ENCODE measurements at regions not wholly inside any gene's neighbourhood (a gene's known extent, or its start where the extent isn't known, plus 50 kb on each side); places are given as distances from the start of the nearest gene placed in this dataset.

DNA sequence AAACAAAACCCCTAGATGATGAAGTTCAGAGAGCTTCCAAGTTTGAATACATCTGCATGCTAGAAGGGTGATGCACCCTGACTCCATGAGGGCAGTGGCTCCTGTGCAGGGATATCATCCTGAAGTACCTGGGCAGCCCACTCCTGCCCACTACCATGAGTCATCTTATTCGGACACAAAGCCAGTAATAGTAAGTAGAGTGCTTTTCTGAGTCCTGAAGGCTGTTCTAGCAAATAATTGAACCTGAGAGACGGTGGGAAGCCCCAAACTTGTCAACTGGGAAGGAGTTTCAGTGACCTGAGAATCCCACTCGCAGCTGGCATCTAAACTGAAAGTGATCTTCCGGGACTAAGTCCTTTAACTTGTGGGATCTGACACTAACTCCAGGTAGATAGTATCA, 152.9 kb upstream of the COL21A1 start:
- H3K27me3 ChIP-seq (ENCODE audit: insufficient read depth): no peaks in the 10 kb centered on the region
- H3K36me3 ChIP-seq (ENCODE audit: insufficient read depth): no peaks in the 10 kb centered on the region
- no peak overlapping the region for H3K4me3 ChIP-seq
- H3K27ac Mint-ChIP-seq: no peak overlapping the region
- H4K20me1 ChIP-seq (replicated peaks; ENCODE audit: insufficient read depth): no peaks in the 10 kb centered on the region
- no peaks in the 10 kb centered on the region for H3K9me2 ChIP-seq (ENCODE audit: insufficient read depth)
- no peak for TF ChIP-seq EZH2 (IDR thresholded peaks at IDR 0.05; ENCODE audit: low read depth, unreplicated experiment)
- ATAC-seq (no peak), DNase-seq (ENCODE audit: low spot score) (no peak)
- no peak overlapping the region for H3K4me3 Mint-ChIP-seq
- H3K27ac ChIP-seq (ENCODE audit: low read depth): no peak overlapping the region
- H3K4me2 ChIP-seq: no peak overlapping the region
- peak overlapping the region; percentile 88 for H2AFZ ChIP-seq
- H3K4me1 ChIP-seq (ENCODE audit: insufficient read depth): peaks cover 5% of the 10 kb centered on the region; the same call in 1 of the 2 replicates
- no peaks in the 10 kb centered on the region for H3F3A ChIP-seq (replicated peaks; ENCODE audit: low read depth)
- no peaks in the 10 kb centered on the region for H3K27me3 Mint-ChIP-seq (ENCODE audit: insufficient read depth, low read depth, poor library complexity)
- no peaks in the 10 kb centered on the region; the same call in 1 of the 3 replicates for H3K9me3 Mint-ChIP-seq
- H3K36me3 Mint-ChIP-seq (ENCODE audit: low read depth): peaks cover 3% of the 10 kb centered on the region; the same call in 1 of the 3 replicates
- no peaks in the 10 kb centered on the region for H3K79me2 ChIP-seq (replicated peaks; ENCODE audit: insufficient read depth)
- H3K4me1 Mint-ChIP-seq: peaks cover 6% of the 10 kb centered on the region; the same call in 1 of the 3 replicates

DNA sequence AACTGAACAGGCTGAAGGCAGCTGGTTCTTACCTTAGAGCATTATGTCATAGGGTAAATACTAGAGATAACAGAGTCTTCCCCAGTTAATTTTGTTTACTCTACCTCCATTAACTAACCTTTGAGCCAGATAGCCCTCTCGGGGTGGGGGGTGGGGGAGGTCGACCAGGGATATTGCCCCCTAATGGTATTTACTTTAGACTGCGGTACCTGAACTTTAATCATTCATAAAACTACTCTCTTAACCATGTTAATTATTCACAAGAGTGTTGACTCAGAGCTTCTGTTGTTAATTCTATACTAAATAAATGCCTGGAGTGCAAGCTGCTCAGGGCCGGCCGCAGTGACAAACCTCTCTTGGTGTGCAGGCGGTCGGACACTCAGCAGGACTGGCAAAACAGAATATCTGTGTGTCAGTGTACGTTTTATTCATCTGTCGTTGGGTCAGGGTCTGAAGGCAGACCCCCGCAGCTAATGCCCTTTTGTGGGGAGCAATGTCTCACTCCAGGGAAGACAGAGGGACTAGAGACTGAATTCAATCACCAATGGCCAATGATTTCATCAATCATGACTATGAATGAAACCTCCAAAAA, 152.4 kb upstream of the COL21A1 start:
- Mint-ChIP-seq H3K27ac (no peak overlapping the region), H3K36me3 (ENCODE audit: low read depth) (peaks cover 3% of the 10 kb centered on the region; the same call in 1 of the 3 replicates), H3K9me3 (no peaks in the 10 kb centered on the region; the same call in 1 of the 3 replicates), H3K4me3 (no peak overlapping the region), H3K4me1 (peaks cover 6% of the 10 kb centered on the region; the same call in 1 of the 3 replicates), H3K27me3 (ENCODE audit: insufficient read depth, low read depth, poor library complexity) (no peaks in the 10 kb centered on the region)
- ATAC-seq: no peak
- Histone ChIP-seq H3K4me1 (ENCODE audit: insufficient read depth) (peaks cover 5% of the 10 kb centered on the region; the same call in 1 of the 2 replicates), H3K27ac (ENCODE audit: low read depth) (no peak overlapping the region), H3K4me2 (no peak overlapping the region), H4K20me1 (replicated peaks; ENCODE audit: insufficient read depth) (no peaks in the 10 kb centered on the region), H3K9me2 (ENCODE audit: insufficient read depth) (no peaks in the 10 kb centered on the region), H3K79me2 (replicated peaks; ENCODE audit: insufficient read depth) (no peaks in the 10 kb centered on the region), H3F3A (replicated peaks; ENCODE audit: low read depth) (no peaks in the 10 kb centered on the region), H3K36me3 (ENCODE audit: insufficient read depth) (no peaks in the 10 kb centered on the region), H2AFZ (peak overlapping the region; percentile 88; the same call in 1 of the 2 replicates), H3K4me3 (no peak overlapping the region), H3K27me3 (ENCODE audit: insufficient read depth) (no peaks in the 10 kb centered on the region)
- no peak for DNase-seq (ENCODE audit: low spot score)
- TF ChIP-seq POLR2AphosphoS5 (IDR thresholded peaks at IDR 0.05; ENCODE audit: low read depth) (no peak), EZH2phosphoT487 (IDR thresholded peaks at IDR 0.05; ENCODE audit: unreplicated experiment) (no peak), ZNF331 (CRISPR knock-in tag; IDR thresholded peaks at IDR 0.05; ENCODE audit: low read depth) (no peak), JUNB (IDR thresholded peaks at IDR 0.05; ENCODE audit: unreplicated experiment) (no peak), CREB1 (CRISPR knock-in tag; IDR thresholded peaks at IDR 0.05; ENCODE audit: low read depth) (no peak), STAT1 (IDR thresholded peaks at IDR 0.05; ENCODE audit: unreplicated experiment) (no peak), ZNF114 (CRISPR knock-in tag; IDR thresholded peaks at IDR 0.05) (no peak), NANOG (IDR thresholded peaks at IDR 0.05; ENCODE audit: borderline replicate concordance) (no peak)
- TF ChIP-seq, protein P1, sequence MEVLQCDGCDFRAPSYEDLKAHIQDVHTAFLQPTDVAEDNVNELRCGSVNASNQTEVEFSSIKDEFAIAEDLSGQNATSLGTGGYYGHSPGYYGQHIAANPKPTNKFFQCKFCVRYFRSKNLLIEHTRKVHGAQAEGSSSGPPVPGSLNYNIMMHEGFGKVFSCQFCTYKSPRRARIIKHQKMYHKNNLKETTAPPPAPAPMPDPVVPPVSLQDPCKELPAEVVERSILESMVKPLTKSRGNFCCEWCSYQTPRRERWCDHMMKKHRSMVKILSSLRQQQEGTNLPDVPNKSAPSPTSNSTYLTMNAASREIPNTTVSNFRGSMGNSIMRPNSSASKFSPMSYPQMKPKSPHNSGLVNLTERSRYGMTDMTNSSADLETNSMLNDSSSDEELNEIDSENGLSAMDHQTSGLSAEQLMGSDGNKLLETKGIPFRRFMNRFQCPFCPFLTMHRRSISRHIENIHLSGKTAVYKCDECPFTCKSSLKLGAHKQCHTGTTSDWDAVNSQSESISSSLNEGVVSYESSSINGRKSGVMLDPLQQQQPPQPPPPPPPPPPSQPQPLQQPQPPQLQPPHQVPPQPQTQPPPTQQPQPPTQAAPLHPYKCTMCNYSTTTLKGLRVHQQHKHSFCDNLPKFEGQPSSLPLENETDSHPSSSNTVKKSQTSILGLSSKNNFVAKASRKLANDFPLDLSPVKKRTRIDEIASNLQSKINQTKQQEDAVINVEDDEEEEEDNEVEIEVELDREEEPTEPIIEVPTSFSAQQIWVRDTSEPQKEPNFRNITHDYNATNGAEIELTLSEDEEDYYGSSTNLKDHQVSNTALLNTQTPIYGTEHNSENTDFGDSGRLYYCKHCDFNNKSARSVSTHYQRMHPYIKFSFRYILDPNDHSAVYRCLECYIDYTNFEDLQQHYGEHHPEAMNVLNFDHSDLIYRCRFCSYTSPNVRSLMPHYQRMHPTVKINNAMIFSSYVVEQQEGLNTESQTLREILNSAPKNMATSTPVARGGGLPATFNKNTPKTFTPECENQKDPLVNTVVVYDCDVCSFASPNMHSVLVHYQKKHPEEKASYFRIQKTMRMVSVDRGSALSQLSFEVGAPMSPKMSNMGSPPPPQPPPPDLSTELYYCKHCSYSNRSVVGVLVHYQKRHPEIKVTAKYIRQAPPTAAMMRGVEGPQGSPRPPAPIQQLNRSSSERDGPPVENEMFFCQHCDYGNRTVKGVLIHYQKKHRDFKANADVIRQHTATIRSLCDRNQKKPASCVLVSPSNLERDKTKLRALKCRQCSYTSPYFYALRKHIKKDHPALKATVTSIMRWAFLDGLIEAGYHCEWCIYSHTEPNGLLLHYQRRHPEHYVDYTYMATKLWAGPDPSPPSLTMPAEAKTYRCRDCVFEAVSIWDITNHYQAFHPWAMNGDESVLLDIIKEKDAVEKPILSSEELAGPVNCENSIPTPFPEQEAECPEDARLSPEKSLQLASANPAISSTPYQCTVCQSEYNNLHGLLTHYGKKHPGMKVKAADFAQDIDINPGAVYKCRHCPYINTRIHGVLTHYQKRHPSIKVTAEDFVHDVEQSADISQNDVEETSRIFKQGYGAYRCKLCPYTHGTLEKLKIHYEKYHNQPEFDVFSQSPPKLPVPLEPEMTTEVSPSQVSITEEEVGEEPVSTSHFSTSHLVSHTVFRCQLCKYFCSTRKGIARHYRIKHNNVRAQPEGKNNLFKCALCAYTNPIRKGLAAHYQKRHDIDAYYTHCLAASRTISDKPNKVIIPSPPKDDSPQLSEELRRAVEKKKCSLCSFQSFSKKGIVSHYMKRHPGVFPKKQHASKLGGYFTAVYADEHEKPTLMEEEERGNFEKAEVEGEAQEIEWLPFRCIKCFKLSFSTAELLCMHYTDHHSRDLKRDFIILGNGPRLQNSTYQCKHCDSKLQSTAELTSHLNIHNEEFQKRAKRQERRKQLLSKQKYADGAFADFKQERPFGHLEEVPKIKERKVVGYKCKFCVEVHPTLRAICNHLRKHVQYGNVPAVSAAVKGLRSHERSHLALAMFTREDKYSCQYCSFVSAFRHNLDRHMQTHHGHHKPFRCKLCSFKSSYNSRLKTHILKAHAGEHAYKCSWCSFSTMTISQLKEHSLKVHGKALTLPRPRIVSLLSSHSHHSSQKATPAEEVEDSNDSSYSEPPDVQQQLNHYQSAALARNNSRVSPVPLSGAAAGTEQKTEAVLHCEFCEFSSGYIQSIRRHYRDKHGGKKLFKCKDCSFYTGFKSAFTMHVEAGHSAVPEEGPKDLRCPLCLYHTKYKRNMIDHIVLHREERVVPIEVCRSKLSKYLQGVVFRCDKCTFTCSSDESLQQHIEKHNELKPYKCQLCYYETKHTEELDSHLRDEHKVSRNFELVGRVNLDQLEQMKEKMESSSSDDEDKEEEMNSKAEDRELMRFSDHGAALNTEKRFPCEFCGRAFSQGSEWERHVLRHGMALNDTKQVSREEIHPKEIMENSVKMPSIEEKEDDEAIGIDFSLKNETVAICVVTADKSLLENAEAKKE (CRISPR knock-in tag; IDR thresholded peaks at IDR 0.05): no peak
- TF ChIP-seq, protein P2, sequence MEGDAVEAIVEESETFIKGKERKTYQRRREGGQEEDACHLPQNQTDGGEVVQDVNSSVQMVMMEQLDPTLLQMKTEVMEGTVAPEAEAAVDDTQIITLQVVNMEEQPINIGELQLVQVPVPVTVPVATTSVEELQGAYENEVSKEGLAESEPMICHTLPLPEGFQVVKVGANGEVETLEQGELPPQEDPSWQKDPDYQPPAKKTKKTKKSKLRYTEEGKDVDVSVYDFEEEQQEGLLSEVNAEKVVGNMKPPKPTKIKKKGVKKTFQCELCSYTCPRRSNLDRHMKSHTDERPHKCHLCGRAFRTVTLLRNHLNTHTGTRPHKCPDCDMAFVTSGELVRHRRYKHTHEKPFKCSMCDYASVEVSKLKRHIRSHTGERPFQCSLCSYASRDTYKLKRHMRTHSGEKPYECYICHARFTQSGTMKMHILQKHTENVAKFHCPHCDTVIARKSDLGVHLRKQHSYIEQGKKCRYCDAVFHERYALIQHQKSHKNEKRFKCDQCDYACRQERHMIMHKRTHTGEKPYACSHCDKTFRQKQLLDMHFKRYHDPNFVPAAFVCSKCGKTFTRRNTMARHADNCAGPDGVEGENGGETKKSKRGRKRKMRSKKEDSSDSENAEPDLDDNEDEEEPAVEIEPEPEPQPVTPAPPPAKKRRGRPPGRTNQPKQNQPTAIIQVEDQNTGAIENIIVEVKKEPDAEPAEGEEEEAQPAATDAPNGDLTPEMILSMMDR (conservative IDR thresholded peaks at IDR 0.05; ENCODE audit: low read depth in 2 of 2): no peak
